HG03045 (cell line): ENCODE measurements at regions not wholly inside any gene's neighbourhood (a gene's known extent, or its start where the extent isn't known, plus 50 kb on each side); places are given as distances from the start of the nearest gene placed in this dataset.
"Not testable (repeated sequence)": the region's sequence is repeated elsewhere in the genome, so short reads cannot be mapped to it uniquely, and the experiment has no call there.

Experiments
- ATAC-seq: cut with Tn5 transposase; IDR thresholded peaks from one replicate; pipeline ENCODE4 v1.9.1; 2021; ENCODE audit warnings: mild to moderate bottlenecking, moderate library complexity; ENCODE audit not compliant: unreplicated experiment

DNA sequence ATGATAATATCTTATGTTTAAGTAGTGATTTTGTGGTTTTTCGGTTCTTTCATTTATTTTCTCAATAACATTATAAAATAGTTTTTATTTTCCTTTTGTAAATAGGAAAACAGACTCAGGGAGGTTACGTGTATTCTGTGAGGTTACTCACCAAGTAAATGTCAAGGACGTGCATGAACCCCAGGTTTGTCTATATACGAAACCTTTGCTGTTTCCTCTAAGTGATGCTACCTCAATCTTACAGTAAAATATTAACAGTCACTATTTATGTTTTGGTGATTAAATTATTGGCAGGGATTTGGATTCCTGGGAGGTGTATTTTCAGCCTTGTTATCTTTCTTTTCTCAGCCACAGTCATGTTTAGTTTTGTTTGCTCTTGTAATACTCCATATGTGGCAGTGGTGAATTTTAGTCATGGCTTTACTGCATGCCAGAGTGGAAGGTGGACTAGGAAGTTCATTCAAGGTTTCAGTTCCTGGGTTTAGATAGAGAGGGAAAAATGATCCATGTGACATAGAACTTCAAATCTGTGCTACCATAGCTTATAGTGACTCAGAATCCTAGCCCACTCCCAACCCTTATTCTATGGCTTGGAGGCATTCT is 139.9 kb downstream of the ARL4A start:
- ATAC-seq, result no peak

DNA sequence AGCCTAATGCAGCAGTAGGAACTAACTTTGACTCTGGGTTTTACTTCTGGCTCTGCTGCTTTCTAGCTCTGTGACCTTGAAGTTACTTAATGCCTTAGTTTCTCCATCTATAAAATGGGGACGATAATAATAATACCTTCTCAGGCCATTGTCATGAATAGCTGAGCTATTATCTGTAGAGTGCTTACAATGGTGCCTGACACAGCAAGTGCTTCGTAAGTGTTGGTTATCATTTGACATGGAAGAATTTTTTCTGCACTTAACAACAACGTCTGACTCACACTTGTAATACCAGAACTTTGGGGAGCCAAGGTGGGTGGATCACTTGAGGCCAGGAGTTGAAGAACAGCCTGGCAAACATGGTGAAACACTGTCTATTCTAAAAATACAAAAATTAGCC is 140.5 kb downstream of the ARL4A start:
- no peak for ATAC-seq

DNA sequence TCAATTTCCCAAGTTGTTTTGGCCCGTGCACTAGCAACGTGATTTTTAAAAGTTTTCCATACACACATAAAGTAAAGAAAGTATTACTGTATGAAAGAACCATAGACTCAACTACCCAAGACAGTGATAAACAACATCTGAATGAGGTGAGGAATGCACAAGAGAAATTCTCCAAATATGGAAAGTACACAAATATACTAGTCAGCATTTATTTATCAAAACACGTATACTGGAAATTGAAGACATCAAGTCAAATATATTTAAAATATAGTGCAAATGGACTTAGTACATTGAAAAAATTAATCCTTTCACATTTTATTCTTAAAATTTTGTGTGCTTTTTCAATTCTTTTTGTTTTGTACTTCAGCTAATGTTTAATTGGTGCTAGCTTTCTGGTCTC is 143.6 kb downstream of the ARL4A start:
- no peak for ATAC-seq

DNA sequence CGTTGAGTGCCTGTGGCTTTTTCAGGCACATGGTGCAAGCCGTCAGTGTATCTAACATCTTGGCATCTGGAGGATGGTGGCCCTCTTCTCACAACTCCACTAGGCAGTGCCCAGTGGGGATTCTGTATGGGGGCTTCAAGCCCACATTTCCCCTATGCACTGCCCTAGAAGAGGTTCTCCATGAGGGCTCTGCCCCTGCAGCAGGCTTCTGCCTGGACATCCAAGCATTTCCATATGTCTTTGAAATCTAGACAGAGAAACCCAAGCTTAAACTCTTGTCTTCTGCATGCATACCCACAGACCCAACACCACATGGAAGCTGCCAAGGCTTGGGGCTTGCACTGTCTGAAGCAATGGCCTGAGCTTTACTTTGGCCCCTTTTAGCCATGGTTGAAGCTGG is 146.4 kb downstream of the ARL4A start:
- ATAC-seq, result no peak

DNA sequence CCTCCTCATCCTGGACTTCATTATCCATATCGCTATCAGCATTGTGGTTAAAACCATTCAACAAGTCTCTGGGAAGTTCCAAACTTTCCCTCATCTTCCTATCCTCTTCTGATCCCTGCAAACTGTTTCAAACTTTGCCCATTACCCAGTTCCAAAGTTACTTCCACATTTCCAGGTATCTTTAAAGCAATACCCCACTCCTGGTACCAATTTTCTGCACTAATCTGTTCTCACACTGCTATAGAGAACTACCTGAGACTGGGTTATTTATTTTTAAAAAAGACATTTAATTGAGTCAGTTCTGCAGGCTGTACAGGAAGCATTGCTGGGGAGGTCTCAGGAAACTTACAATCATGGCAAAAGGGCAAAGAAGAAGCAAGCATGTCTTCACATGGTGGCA is 147.3 kb downstream of the ARL4A start:
- no peak for ATAC-seq

DNA sequence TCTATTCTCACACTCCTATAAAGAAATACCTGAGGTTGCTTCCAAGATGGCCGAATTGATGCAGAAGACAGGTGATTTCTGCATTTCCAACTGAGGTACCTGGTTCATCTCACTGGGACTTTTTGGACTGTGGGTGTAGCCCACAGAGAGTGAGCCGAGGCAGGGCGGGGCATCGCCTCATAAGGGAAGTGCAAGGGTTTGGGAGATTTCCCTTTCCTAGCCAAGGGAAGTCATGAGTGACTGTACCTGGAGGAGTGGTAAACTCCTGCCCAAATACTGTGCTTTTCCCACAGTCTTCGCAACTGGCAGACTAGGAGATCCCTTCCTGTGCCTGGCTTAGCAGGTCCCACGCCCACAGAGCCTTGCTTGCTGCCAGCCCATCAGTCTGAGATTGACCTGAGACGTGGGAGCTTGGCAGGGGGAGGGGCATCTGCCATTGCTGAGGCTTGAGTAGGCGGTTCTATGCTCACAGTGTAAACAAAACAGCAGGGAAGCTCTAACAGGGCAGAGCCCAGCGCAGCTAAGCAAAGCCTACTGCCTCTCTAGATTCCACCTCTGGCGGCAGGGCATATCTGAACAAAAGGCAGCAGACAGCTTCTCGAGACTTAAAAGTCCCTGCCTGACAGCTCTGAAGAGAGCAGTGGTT is 152.2 kb downstream of the ARL4A start:
- no peak for ATAC-seq

DNA sequence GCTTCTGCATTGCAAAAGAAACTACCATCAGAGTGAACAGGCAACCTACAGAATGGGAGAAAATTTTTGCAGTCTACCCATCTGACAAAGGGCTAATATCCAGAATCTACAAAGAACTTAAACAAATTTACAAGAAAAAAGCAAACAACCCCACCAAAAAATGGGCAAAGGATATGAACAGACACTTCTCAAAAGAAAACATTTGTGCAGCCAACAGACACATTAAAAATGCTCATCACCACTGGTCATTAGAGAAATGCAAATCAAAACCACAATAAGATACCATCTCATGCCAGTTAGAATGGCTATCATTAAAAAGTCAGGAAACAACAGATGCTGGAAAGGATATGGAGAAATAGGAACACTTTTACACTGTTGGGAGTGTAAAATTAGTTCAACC is 157.3 kb downstream of the ARL4A start:
- ATAC-seq, result not testable (repeated sequence)

DNA sequence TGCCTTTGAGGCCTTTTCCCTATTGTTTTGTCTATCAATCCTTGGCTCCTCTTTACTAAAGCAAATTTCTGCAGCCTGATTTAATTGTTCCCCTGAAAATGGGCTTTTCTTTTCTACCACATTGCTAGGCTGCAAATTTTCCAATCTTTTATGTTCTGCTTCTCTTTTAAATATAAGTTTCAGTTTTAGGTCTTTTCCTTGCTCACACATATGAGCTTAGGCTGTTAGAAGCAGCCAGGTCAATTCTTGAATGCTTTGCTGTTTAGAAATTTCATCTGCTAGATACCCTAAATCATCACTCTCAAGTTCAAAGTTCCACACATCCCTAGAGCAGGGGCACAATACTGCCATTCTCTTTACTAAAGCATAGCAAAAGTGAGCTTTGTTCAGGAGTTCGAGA is 159.6 kb downstream of the ARL4A start:
- ATAC-seq, result no peak

DNA sequence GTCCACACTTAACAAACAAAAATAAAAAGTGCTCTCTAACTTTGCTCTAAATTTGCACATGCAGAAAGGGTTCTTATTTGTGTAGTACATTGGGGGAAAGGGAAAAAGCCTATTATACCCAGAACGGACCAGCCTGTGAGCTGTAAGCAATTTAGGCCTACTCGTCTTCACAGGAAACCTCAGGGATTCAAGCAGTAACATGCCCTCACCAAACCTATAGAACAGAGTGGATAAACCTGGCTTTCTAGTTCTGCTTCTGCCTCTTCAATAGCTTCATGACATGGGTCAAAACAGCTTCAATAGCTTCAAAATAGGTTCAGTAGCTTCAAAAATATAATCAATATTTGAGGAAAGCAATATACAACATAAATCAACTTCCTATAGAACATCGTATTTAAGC is 163.7 kb downstream of the ARL4A start:
- no peak for ATAC-seq

DNA sequence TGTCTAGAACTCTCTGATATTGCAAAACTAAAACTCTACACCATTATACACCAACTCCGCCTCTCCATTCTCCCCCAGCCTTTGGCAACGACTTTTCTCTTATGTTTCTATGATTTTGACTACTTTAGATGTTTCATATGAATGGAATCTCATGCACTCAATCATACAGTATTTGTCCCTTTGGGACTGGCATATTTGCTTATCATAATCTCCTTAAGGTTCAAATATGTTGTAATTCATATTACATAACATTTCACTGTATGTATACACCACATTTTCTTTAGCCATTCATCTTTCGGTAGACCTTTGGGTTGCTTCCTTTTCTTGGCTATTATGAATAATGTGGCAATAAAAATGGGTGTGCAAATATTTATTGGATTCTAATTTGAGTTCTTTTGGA is 164.4 kb downstream of the ARL4A start:
- no peak for ATAC-seq

DNA sequence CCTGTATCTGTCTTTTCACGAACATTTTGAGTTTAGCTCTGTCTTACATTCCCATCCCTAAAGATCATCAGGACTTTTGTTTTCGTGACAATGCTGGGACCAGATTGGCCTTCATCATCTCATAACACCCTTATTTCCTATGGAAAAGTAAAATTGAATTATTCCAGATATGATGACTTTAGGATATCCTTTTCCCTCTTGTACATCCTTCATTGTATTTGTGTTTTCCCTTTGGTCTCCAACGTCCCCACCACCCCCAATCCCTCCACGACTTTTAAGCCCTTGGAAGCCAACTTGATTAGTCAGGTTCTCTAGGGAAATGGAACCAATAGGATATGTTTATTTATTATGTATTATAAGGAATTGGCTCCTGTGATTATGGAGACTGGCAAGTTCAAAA is 167.6 kb downstream of the ARL4A start:
- ATAC-seq, result no peak

DNA sequence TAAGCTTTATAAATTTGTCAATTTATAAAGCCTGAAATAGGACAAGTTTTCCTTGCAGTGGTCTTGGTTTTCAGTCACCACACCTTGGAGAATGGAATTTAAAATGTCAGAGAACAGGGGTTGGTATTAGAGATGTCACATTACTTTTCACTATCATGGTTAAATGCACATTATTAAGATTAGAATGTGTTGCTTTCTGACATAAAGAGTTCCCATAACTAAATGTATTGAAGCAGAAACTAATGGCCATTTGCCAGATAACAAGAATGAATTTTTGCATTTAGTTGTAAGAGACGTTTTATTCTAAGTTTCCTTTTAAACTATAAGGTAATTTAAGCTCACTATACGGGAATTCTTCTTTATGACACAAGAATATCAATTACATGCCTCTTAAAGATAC is 172.3 kb downstream of the ARL4A start:
- ATAC-seq, result no peak

DNA sequence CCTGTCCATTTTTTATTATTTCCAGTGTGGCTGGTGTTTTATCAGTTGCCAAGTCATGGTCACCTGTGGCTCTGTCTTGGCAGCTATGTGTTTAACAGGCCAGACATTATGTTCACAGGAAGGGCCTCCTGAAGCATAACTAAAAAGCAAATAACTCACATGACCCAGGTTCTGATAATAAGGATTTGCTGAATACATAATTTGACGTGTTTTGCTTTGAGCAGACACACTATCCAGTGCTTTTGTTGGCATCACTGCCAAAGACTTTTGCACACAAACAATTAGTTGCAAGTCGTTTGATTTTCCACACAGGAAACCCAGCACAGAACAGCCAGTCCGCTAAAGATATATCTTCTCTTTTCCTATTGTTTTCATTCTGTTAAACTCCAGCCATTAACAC is 173.6 kb downstream of the ARL4A start:
- no peak for ATAC-seq

DNA sequence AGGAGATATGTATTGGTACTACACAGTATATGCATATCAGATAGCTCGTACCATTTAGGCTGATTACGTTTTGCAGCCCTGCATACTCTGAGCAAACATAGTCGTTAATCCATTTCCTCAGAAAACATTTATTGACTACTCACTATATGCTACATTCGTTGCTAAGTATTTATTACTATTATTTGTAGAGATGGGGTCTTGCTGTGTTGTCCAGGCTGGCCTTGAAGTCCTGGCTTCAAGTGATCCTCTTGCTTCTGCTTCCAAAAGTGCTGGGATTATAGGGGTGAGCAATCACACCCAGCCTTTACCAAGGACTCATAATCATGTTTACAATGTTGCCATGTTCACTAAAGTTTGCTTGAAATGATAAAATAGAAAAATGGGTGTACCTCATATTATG is 174.7 kb downstream of the ARL4A start:
- no peak for ATAC-seq

DNA sequence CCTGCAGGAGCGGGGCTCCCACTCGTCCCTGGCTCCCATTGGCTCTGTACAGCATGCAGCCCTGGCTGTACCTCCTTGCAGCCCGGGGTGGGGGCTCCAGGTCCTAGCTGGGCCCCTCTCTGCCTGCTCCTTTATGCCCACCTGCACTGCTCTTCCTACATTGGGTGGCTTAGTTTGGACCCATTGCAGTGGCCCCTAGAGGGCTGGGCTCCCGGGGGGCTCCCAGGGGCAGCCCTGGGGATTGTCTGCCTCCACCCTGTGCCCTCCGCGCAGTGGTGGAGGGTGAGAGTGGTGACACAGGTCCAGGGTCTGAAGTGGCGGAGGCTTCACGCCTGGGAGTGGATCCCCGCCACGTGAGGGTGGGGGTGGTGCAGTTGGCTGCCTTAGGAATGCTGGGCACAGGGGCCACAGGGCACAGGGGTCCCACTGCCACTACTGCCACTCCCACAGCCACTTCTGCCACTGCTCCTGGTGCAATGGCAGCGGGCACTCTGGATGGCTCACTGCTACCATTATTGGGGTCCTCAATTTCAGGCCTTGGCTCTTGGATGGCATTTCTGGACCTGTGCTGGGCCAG is 177.1 kb downstream of the ARL4A start:
- ATAC-seq, result no peak

DNA sequence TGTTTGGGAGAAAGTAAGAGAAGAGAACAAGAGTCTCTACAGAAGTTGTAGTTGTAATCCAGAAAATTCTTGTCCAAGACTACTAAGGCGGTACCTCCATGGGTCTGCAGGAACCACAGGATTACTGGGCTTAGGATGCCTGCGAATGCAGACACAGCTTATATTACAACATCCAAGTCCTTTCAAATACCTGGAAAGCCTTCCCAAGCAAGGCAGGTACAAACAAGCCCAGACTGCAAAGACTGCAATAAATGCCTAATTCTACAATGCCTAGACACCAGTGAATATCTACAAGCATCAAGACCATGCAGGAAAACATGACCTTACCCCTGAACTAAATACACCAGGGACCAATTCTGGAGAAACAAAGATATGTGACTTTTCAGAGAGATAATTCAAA is 178.2 kb downstream of the ARL4A start:
- ATAC-seq, result no peak

DNA sequence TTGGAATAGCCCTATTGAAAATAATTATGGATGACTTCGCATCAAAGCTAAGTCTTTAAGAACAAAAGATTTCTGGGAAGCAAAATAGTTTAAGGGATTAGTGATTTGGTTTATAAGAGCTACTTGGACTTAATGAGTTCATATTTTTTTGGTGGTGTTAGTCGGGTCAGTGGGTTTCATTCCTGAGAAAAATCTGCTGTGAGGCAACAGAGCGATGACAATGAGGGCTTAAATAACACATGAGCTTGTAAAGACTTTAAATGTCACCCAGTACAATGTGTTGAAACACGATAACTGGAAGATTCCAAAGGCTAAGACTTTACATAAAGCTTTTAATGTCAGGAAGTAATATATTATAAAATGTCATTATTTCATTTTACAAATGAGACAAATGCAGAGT is 178.8 kb downstream of the ARL4A start:
- ATAC-seq, result no peak

DNA sequence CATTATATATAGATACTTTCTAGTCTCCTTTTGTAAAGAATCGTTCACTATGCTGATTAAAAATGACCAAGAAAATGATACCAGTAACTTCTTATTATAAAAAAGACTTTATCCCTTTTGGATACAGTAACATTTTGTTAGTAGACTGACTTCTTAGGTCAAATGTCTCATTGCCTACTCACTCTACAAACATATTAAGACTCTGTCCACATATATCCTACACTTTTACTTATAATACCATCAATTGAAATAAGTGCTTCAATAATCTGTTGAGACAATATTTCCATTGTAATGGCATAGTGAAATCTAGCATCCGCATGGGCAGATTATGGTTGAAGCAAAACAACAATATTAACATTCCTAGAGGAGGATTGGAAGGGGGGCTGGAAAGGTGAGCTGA is 180.6 kb downstream of the ARL4A start:
- no peak for ATAC-seq

DNA sequence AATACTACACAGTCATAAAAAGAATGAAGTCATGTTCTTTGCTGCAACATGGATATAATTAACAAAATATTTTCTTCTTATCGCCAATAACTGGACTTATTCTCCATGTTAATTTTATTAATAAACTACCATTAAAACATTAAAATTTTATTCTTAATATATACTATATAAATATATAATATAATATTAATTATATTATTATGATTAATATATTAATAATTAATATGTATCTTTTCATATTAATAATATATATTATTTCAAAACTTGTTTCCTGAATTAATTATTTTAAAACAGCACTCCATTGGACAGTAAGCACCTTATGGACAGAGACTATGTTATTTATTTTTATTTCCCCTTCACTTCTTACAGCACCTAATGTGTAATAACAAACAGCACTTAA is 182.8 kb downstream of the ARL4A start:
- ATAC-seq, result no peak

DNA sequence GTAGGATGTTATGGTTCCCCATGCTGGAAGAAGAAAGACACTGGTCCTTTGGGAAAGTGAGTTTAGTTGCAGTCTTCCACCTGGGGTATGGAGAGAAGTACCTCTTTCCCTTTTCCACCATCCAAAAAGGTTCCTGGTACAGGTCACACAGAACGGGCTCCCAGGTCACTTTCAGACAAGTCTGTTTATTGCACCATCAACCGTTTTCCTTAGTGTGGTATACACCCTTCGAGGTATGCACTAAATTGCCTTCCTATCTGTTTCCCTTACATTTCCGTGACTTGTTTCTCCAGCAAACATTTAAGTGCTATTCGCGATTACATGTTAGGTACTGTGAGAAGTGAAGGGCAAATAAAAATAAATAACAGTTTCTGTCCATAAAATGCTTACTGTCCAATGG is 185.1 kb downstream of the ARL4A start:
- no peak for ATAC-seq

DNA sequence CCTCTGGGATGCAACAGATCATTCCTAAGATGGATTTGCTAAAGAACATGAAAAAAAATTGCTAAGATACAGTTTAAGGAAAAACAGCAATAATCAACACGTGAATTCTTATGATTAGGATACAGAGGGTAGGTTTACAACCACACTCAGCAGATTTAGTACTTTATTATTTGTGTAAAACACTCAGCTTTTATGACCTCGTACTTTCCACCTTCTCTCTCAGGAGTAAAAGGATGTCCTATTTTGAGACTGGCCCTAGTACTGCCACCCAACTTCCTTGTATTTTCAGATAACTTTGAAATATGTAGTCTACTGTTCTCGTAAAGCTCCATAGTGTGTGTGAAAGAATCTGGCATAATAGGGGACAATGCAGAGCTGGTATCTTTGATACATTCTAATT is 186.1 kb downstream of the ARL4A start:
- ATAC-seq, result no peak

DNA sequence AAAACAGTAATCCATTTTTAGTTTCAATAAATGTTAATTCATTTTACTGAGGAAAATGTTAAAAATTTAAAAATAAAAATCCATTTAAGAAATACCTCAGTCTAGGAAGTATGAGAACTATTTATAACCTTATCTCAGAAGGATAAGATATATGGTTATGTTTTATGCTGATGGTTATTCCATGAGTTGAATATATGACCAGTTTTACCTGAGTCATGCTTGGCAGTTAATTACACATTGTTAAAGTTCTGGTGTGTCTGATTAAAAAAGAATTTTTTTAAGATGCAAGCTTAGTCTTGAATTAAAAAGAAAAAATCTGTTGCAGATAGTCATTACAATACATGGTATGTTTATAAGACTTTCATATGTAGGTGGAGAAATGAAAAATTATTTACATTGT is 191.7 kb downstream of the ARL4A start:
- ATAC-seq, result no peak

DNA sequence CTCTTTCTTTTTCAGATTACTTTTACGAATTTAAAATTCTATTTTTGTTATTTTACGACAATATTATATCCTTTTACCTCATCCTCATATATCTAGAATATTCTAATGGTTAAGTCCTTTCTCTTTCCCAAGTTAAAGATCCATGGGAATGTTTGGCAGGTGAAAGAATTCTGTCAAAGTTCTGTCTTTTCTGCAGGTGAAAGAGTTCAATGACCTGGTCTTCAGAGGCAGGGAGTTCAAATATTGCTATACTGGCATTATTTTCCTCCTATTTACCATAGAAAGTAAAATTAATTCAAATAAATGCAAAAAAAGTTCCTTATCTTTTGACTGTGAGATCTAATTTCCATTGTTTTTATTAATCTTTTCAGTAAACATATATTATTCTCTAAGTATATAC is 194.3 kb downstream of the ARL4A start:
- ATAC-seq, result no peak
